ENCODE measurements at regions not wholly inside any gene's neighbourhood (a gene's known extent, or its start where the extent isn't known, plus 50 kb on each side); places are given as distances from the start of the nearest gene placed in this dataset.

DNA sequence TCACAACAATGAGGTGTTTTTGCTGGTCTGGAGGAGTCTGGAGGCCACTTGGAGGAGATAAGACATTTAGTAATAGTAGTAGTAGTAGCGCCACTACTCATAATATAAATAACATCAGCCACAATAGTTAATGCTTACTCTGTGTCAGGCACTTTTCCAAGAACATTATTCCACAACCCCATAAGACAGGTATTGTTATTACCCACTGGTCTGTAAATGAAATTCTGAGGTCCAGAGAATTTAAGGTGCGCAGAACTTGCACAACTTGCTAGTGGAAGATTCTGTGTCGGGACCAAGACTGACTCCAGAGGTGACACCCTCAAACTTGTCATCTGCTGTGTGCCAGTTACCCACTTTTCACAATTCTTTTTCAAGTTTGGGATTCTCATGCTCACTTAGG lies 106.5 kb downstream of the MRM1 start:
- in situ Hi-C loops (cut with MboI; ENCODE audit: low sequenced_read_pairs, unreplicated experiment) = no loop called here
- TF ChIP-seq, protein P1, sequence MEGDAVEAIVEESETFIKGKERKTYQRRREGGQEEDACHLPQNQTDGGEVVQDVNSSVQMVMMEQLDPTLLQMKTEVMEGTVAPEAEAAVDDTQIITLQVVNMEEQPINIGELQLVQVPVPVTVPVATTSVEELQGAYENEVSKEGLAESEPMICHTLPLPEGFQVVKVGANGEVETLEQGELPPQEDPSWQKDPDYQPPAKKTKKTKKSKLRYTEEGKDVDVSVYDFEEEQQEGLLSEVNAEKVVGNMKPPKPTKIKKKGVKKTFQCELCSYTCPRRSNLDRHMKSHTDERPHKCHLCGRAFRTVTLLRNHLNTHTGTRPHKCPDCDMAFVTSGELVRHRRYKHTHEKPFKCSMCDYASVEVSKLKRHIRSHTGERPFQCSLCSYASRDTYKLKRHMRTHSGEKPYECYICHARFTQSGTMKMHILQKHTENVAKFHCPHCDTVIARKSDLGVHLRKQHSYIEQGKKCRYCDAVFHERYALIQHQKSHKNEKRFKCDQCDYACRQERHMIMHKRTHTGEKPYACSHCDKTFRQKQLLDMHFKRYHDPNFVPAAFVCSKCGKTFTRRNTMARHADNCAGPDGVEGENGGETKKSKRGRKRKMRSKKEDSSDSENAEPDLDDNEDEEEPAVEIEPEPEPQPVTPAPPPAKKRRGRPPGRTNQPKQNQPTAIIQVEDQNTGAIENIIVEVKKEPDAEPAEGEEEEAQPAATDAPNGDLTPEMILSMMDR (IDR thresholded peaks at IDR 0.05; ENCODE audit: borderline replicate concordance, control extremely low read depth, extremely low read depth, insufficient read depth, missing control alignments) = no peak

DNA sequence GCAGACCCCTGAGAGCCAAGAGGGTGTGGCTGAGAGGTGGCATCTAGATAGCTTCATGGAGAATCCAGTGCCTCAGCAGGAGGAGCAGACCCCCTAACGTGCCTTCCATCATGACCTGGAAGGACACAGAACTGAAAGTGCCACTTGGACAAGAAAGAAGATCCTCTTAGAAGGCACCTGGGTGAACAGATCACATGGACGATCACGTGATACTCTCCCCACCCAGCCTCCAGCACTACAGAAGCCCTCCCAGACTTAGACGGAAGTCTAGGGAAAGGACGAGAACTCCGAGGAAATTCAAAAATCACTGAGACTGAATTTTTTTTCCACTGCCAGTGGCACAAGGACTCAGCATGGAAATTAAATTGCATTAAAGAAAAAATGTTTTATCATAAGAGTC lies 113.4 kb downstream of the MRM1 start:
- in situ Hi-C loops (cut with MboI; ENCODE audit: low sequenced_read_pairs, unreplicated experiment) = no loop called here
- TF ChIP-seq, protein P1 (IDR thresholded peaks at IDR 0.05; ENCODE audit: borderline replicate concordance, control extremely low read depth, extremely low read depth, insufficient read depth, missing control alignments) = no peak
- DNase-seq (ENCODE audit: low spot score) = no peak

More for the DNA sequence above, 106.5 kb downstream of the MRM1 start:
- no peak for DNase-seq (ENCODE audit: low spot score)

DNA sequence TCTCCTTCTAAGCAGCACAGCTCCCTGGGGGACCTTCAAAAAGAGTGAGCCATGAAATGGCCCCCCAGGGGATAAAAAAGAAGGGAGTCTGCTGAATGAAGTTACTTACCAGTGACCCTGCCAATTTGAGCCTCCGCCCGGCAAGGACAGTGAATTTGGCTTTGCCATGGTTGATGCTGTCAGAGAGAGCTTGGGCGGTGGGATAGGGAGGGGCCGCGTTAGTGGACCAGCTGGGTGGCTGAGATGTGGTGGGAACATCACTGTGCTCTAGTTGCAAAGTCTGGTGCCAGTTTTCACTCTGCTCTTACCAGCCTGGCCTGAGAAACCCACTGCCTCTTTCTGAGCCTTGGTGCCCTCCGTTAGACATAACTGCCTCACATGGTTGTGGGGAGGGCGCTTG lies 114.6 kb downstream of the MRM1 start:
- TF ChIP-seq, protein P1 (IDR thresholded peaks at IDR 0.05; ENCODE audit: borderline replicate concordance, control extremely low read depth, extremely low read depth, insufficient read depth, missing control alignments) = no peak
- DNase-seq (ENCODE audit: low spot score) = no peak
- in situ Hi-C loops (cut with MboI; ENCODE audit: low sequenced_read_pairs, unreplicated experiment) = no loop called here

GRCh38 chr17:36717088-36717487 lies 115.7 kb downstream of the MRM1 start:
- in situ Hi-C loops (cut with MboI; ENCODE audit: low sequenced_read_pairs, unreplicated experiment) = no loop called here
- DNase-seq (ENCODE audit: low spot score) = no peak
- TF ChIP-seq, protein P1 (IDR thresholded peaks at IDR 0.05; ENCODE audit: borderline replicate concordance, control extremely low read depth, extremely low read depth, insufficient read depth, missing control alignments) = no peak

DNA sequence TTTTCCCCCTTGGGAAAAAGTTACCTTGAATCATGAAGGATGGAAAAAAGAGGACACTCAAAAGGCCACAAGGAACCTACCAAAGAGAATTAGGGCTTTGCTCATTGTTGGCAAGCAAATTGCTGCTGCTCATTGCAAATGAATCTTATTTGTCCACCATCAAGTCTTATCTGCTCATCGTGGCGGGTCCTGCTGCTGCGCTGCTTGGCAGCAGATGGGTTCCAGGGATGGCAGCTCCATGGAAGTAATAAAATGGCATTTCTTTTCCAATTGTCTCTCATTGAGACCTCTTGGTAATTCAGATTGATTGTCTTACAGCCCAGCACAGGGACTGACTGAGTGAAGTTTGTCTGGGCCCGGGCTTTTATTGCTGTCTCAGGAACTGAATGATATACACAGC lies 118.7 kb downstream of the MRM1 start:
- TF ChIP-seq, protein P1 (IDR thresholded peaks at IDR 0.05; ENCODE audit: borderline replicate concordance, control extremely low read depth, extremely low read depth, insufficient read depth, missing control alignments) = no peak
- in situ Hi-C loops (cut with MboI; ENCODE audit: low sequenced_read_pairs, unreplicated experiment) = no loop called here
- DNase-seq (ENCODE audit: low spot score) = no peak

- TF ChIP-seq, protein P1 (IDR thresholded peaks at IDR 0.05; ENCODE audit: borderline replicate concordance, control extremely low read depth, extremely low read depth, insufficient read depth, missing control alignments) = no peak
- in situ Hi-C loops (cut with MboI; ENCODE audit: low sequenced_read_pairs, unreplicated experiment) = no loop called here
- DNase-seq (ENCODE audit: low spot score) = no peak
These were observed 120.3 kb downstream of the MRM1 start for GRCh38 chr17:36721560-36722120.

Measured in GM13976 (cell line).